Lung (tissue), 11 donors: ENCODE measurements at regions not wholly inside any gene's neighbourhood (a gene's known extent, or its start where the extent isn't known, plus 50 kb on each side); places are given as distances from the start of the nearest gene placed in this dataset.

Experiments
- ATAC-seq: fragments of 200-7000 bp; cut with Tn5 transposase; one replicate; pipeline ENCODE4 v1.9.1; 2020; ENCODE audit warnings: moderate number of reproducible peaks; ENCODE audit not compliant: insufficient read depth, low FRiP score
- DNase-seq, 3 donors: peaks; one replicate each; pipeline ENCODE4 v3.0.0-alpha.2; 2013 to 2017
- H3K27ac ChIP-seq, 2 donors: one replicate each; pipeline ENCODE4 v1.5.1; 2013; ENCODE audit warnings: mild to moderate bottlenecking in 2 of 2, moderate library complexity in 2 of 2, control low read depth in 1 of 2, inconsistent platforms in 1 of 2, low read depth in 1 of 2, low read length in 1 of 2
- H3K27me3 ChIP-seq, 3 donors: one replicate each; pipeline ENCODE4 v1.5.1; 2013; ENCODE audit warnings: low read length in 2 of 3; ENCODE audit not compliant: control insufficient read depth in 3 of 3, insufficient read depth in 3 of 3
- H3K36me3 ChIP-seq, 4 donors: one replicate each; pipeline ENCODE4 v1.5.1; 2013; ENCODE audit warnings: low read length in 4 of 4, mild to moderate bottlenecking in 1 of 4, moderate library complexity in 1 of 4; ENCODE audit not compliant: control insufficient read depth in 4 of 4, insufficient read depth in 4 of 4
- H3K4me1 ChIP-seq, 5 donors: one replicate each; pipeline ENCODE4 v1.5.1; 2013; ENCODE audit warnings: low read length in 5 of 5, mild to moderate bottlenecking in 2 of 5, moderate library complexity in 1 of 5; ENCODE audit not compliant: control insufficient read depth in 5 of 5, insufficient read depth in 5 of 5
- H3K4me3 ChIP-seq: one replicate; pipeline ENCODE4 v1.5.1; 2013; ENCODE audit warnings: mild to moderate bottlenecking, control low read depth, moderate library complexity
- H3K9ac ChIP-seq, 2 donors: one replicate each; pipeline ENCODE4 v1.5.1; 2013; ENCODE audit warnings: low read length in 2 of 2, control low read depth in 1 of 2; ENCODE audit not compliant: insufficient read depth in 1 of 2
- H3K9me3 ChIP-seq, 4 donors: one replicate each; pipeline ENCODE4 v1.5.1; 2013; ENCODE audit warnings: low read length in 3 of 4, mild to moderate bottlenecking in 1 of 4, moderate library complexity in 1 of 4; ENCODE audit not compliant: control insufficient read depth in 4 of 4, insufficient read depth in 3 of 4
- CTCF ChIP-seq: IDR thresholded peaks from 2 replicates; pipeline ENCODE4 v1.5.1; 2012; ENCODE audit warnings: mild to moderate bottlenecking; ENCODE audit errors: control extremely low read depth, extremely low read depth
- WGBS, 2 donors: extraction: QIAGEN DNeasy Blood & Tissue Kit; methylation state at CpG; one replicate each; pipeline ENCODE4 v1.1.7; 2013; 5-methylcytosine and 5-hydroxymethylcytosine counted together
- donor health status: control.
- donor health status: control.
- donor health status: Bipolar disorder and iron deficiency.
- donor health status: healthy.
- donor health status: DM: yes; HTN: yes; CAD: no.

GRCh38 chr11:71188886-71189767, 63.2 kb downstream of the SHANK2 start:
- Histone ChIP-seq H3K9ac (no peak overlapping the region), H3K27me3 (no peaks in the 10 kb centered on the region), H3K9me3 (peaks cover 0 to 2% (median 0%) of the 10 kb centered on the region in 4 donors), H3K4me1 (no peaks in the 10 kb centered on the region), H3K36me3 (no peaks in the 10 kb centered on the region), H3K27ac (no peak overlapping the region), H3K4me3 (no peak overlapping the region)
- WGBS, 2 donors: 90 to 94% methylated on average over 20 of the region's 20 CpGs
- no peak for TF ChIP-seq CTCF
- ATAC-seq: no peak
- DNase-seq: no peak

- H3K36me3 ChIP-seq: no peaks in the 10 kb centered on the region
- peaks cover 0 to 2% (median 0%) of the 10 kb centered on the region in 4 donors for H3K9me3 ChIP-seq
- no peak for TF ChIP-seq CTCF
- no peaks in the 10 kb centered on the region for H3K4me1 ChIP-seq
- H3K4me3 ChIP-seq: no peak overlapping the region
- no peak for DNase-seq
- WGBS, 2 donors: 86 to 93% methylated on average over 8 of the region's 8 CpGs
- no peaks in the 10 kb centered on the region for H3K27me3 ChIP-seq
- H3K9ac ChIP-seq: no peak overlapping the region
- H3K27ac ChIP-seq: no peak overlapping the region
- no peak for ATAC-seq
Observed at GRCh38 chr11:71188073-71188472, 64.3 kb downstream of the SHANK2 start.

GRCh38 chr11:71186806-71187205, 65.6 kb downstream of the SHANK2 start:
- no peak overlapping the region for H3K4me3 ChIP-seq

More at GRCh38 chr11:71186806-71187205, 65.6 kb downstream of the SHANK2 start:
- WGBS, 2 donors: 86 to 91% methylated on average over 8 of the region's 8 CpGs
- no peak for DNase-seq
- Histone ChIP-seq H3K9ac (no peak overlapping the region), H3K9me3 (peaks cover 0 to 2% (median 0%) of the 10 kb centered on the region in 4 donors), H3K4me1 (no peaks in the 10 kb centered on the region), H3K27me3 (no peaks in the 10 kb centered on the region), H3K36me3 (peaks cover 0 to 3% (median 0%) of the 10 kb centered on the region in 4 donors), H3K27ac (no peak overlapping the region)
- TF ChIP-seq CTCF: no peak
- ATAC-seq: no peak
